Fibroblast of lung (primary cell): ENCODE measurements at regions not wholly inside any gene's neighbourhood (a gene's known extent, or its start where the extent isn't known, plus 50 kb on each side); places are given as distances from the start of the nearest gene placed in this dataset.

Source experiments
- DNase-seq, 2 donors: peaks; one replicate each; pipeline versions ENCODE4 v3.0.0 to v3.0.0-alpha.2; 2010; ENCODE audit warnings: low read depth in 2 of 2
- H2AFZ ChIP-seq: 2 replicates; pipeline ENCODE4 v1.5.1; 2012; ENCODE audit warnings: low read length, control low read depth, inconsistent platforms
- H3K27ac ChIP-seq: 2 replicates; pipeline ENCODE4 v1.5.1; 2011; ENCODE audit warnings: low read length, control low read depth; ENCODE audit not compliant: insufficient read depth
- H3K27me3 ChIP-seq: 2 replicates; pipeline ENCODE4 v1.5.1; 2011; ENCODE audit warnings: mild to moderate bottlenecking, low read length; ENCODE audit not compliant: control insufficient read depth, insufficient read depth
- H3K36me3 ChIP-seq: 2 replicates; pipeline ENCODE4 v1.5.1; 2011; ENCODE audit warnings: low read length; ENCODE audit not compliant: control insufficient read depth, insufficient read depth
- H3K4me1 ChIP-seq: 2 replicates; pipeline ENCODE4 v1.5.1; 2011; ENCODE audit warnings: low read length; ENCODE audit not compliant: control insufficient read depth, insufficient read depth; ENCODE audit errors: extremely low read depth
- H3K4me2 ChIP-seq: 2 replicates; pipeline ENCODE4 v1.5.1; 2011; ENCODE audit warnings: low read length, control low read depth; ENCODE audit not compliant: insufficient read depth; ENCODE audit errors: extremely low read depth
- H3K4me3 ChIP-seq, 4 experiments: fragments of 200-600 bp in 1 of 4; sonication (generic) in 1 of 4; replicated peaks in 1 of 4; 2 replicates each; pipeline ENCODE4 v1.5.1; 2011 to 2016; ENCODE audit warnings: low read length in 4 of 4, low read depth in 3 of 4, mild to moderate bottlenecking in 3 of 4, control low read depth in 2 of 4, inconsistent platforms in 1 of 4, mixed read lengths in 1 of 4; ENCODE audit not compliant: insufficient read depth in 1 of 4; ENCODE audit errors: control extremely low read depth in 1 of 4
- H3K79me2 ChIP-seq: 2 replicates; pipeline ENCODE4 v1.5.1; 2012; ENCODE audit warnings: mild to moderate bottlenecking, low read length, inconsistent platforms; ENCODE audit not compliant: control insufficient read depth, insufficient read depth
- H3K9ac ChIP-seq: 2 replicates; pipeline ENCODE4 v1.5.1; 2011; ENCODE audit warnings: mild to moderate bottlenecking, low read length, control low read depth; ENCODE audit not compliant: insufficient read depth
- H3K9me3 ChIP-seq: 2 replicates; pipeline ENCODE4 v1.5.1; 2012; ENCODE audit warnings: low read depth, low read length; ENCODE audit not compliant: control insufficient read depth, insufficient read depth
- H4K20me1 ChIP-seq: 2 replicates; pipeline ENCODE4 v1.5.1; 2011; ENCODE audit warnings: low read length; ENCODE audit not compliant: control insufficient read depth, insufficient read depth; ENCODE audit errors: extremely low read depth
- EZH2 ChIP-seq: IDR thresholded peaks from 2 replicates; pipeline ENCODE4 v1.5.1; 2012; ENCODE audit warnings: low read length, control low read depth, mild to moderate bottlenecking; ENCODE audit errors: missing control alignments
- TF ChIP-seq, protein P1 (sequence below), 2 donors: IDR thresholded peaks in 1 of 2; conservative IDR thresholded peaks in 1 of 2; 1 replicate in 1 of 2; 2 replicates in 1 of 2; pipeline ENCODE4 v1.5.1; 2011 to 2012; ENCODE audit warnings: low read length in 2 of 2, control low read depth in 1 of 2, inconsistent platforms in 1 of 2, low read depth in 1 of 2, mild to moderate bottlenecking in 1 of 2

DNA sequence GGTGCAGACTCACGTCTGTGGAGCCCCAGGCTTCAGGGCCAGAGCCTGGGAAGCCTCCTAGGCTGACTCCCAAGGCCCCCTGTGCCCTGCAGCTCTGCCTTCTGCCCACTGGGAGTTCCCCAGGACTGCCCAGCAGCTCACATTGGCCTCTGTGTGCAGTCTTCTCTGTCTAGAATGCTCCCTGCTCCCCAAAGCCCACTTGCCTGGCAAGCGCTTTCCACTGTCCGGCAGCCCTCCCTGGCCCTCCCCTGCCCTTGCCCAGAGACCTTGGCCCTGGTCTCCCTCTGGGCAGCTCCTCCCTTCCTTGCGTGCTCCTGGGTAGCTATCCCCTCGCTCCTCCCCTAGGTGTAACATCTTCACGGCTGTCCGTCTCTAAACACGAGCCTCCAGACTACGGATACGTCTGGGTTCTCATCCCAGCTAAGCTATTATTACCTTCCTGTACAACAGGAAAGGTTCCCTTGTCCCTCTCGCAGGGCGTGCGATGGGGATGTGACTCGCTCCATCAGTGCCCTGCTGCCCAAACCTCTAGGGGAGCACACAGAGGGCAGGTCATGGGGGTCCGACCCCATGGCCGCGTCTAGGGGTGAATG lies 325.5 kb upstream of the RTL1 start:
- no peak overlapping the region for H3K27ac ChIP-seq
- no peaks in the 10 kb centered on the region for H3K4me1 ChIP-seq
- no peak for TF ChIP-seq EZH2
- TF ChIP-seq, protein P1, sequence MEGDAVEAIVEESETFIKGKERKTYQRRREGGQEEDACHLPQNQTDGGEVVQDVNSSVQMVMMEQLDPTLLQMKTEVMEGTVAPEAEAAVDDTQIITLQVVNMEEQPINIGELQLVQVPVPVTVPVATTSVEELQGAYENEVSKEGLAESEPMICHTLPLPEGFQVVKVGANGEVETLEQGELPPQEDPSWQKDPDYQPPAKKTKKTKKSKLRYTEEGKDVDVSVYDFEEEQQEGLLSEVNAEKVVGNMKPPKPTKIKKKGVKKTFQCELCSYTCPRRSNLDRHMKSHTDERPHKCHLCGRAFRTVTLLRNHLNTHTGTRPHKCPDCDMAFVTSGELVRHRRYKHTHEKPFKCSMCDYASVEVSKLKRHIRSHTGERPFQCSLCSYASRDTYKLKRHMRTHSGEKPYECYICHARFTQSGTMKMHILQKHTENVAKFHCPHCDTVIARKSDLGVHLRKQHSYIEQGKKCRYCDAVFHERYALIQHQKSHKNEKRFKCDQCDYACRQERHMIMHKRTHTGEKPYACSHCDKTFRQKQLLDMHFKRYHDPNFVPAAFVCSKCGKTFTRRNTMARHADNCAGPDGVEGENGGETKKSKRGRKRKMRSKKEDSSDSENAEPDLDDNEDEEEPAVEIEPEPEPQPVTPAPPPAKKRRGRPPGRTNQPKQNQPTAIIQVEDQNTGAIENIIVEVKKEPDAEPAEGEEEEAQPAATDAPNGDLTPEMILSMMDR (conservative IDR thresholded peaks at IDR 0.05 in 1 of 2, IDR thresholded peaks at IDR 0.05 in 1 of 2; ENCODE audit: low read depth in 1 of 2, low read length in 2 of 2): peak in 1 of 2 donors; percentile 16
- H3K9me3 ChIP-seq: no peaks in the 10 kb centered on the region
- H3K4me2 ChIP-seq: no peak overlapping the region
- H4K20me1 ChIP-seq: no peaks in the 10 kb centered on the region
- no peaks in the 10 kb centered on the region for H3K27me3 ChIP-seq
- H3K4me3 ChIP-seq: peak overlapping the region in 1 of 4 experiments; percentile 40
- H3K79me2 ChIP-seq: no peaks in the 10 kb centered on the region
- no peak overlapping the region for H3K9ac ChIP-seq
- H2AFZ ChIP-seq: no peak overlapping the region
- H3K36me3 ChIP-seq: no peaks in the 10 kb centered on the region
- DNase-seq: no peak

DNA sequence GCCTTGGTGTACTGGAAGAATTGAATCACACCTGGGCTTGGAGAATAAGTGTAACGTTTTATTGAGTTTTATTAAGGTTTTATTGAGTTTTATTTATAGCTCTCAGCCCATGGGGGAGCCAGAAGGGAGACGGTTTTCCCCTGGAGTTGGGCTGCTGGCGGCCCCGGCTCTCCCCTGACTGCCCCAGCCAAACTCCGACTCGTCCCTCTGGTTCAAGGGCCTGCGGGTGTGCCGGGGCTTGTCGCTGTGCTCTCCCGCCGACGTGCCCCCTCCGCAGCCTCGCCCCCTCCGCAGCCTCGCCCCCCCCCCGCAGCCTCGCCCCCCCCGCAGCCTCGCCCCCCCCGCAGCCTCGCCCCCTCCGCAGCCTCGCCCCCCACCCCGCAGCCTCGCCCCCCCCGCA lies 326.1 kb upstream of the RTL1 start:
- H2AFZ ChIP-seq: no peak overlapping the region
- H3K4me1 ChIP-seq: no peaks in the 10 kb centered on the region
- H3K9me3 ChIP-seq: no peaks in the 10 kb centered on the region
- H3K27me3 ChIP-seq: no peaks in the 10 kb centered on the region
- H4K20me1 ChIP-seq: no peaks in the 10 kb centered on the region
- H3K4me3 ChIP-seq: peak overlapping the region in 1 of 4 experiments; percentile 40
- no peak overlapping the region for H3K4me2 ChIP-seq
- TF ChIP-seq, protein P1 (conservative IDR thresholded peaks at IDR 0.05 in 1 of 2, IDR thresholded peaks at IDR 0.05 in 1 of 2; ENCODE audit: low read depth in 1 of 2, low read length in 2 of 2): no peak
- TF ChIP-seq EZH2: no peak
- no peak overlapping the region for H3K27ac ChIP-seq
- no peak for DNase-seq
- no peaks in the 10 kb centered on the region for H3K79me2 ChIP-seq
- H3K36me3 ChIP-seq: no peaks in the 10 kb centered on the region
- no peak overlapping the region for H3K9ac ChIP-seq

DNA sequence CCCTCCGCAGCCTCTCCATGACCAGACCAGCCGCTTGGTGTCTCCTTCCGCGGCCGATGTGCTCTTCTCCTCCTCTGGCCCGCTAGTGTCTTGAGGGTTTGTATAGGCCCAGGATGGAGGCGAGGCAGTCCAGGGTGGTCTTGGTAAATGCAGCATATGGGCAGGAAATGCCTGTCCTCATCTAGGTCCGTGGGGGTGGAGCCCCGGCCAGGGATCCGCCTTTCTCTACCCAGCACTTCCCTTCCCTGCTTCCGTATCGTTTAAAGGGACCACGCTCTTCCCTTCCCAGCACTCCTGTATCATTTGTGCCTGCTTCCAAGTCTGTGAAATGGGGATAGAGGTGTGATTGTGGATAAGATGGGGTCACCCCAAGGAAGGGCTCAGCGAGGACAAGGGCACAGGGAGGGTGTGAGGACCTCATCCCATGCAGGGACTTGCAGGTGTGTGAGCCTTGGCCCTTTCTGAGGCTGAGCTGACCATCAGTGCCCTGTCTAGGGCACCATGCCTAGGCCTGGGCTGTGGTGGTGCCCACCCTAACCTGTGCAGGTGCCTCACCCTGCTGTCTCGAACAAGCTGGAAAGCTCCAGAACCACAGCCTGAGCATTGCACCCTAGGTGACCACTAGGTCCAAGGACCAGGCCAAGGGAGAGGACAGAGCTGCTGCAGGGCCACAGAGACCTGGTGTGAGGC lies 326.8 kb upstream of the RTL1 start:
- Histone ChIP-seq H3K27ac (no peak overlapping the region), H3K4me2 (no peak overlapping the region), H3K36me3 (no peaks in the 10 kb centered on the region), H4K20me1 (no peaks in the 10 kb centered on the region), H3K9me3 (no peaks in the 10 kb centered on the region), H3K4me3 (peak overlapping the region in 1 of 4 experiments; percentile 28), H3K9ac (no peak overlapping the region), H3K79me2 (no peaks in the 10 kb centered on the region), H3K27me3 (no peaks in the 10 kb centered on the region), H3K4me1 (no peaks in the 10 kb centered on the region), H2AFZ (no peak overlapping the region)
- no peak for TF ChIP-seq EZH2
- TF ChIP-seq, protein P1 (conservative IDR thresholded peaks at IDR 0.05 in 1 of 2, IDR thresholded peaks at IDR 0.05 in 1 of 2; ENCODE audit: low read depth in 1 of 2, low read length in 2 of 2): no peak
- no peak for DNase-seq
